PFSK-1 (cell line): ENCODE measurements at regions not wholly inside any gene's neighbourhood (a gene's known extent, or its start where the extent isn't known, plus 50 kb on each side); places are given as distances from the start of the nearest gene placed in this dataset.

Source experiments
- FOXP2 ChIP-seq: optimal IDR thresholded peaks from 2 replicates; pipeline ENCODE3; 2011; ENCODE audit warnings: borderline replicate concordance, control low read depth, inconsistent platforms; ENCODE audit not compliant: insufficient read depth; ENCODE audit errors: extremely low read length, extremely low read depth
- POLR2AphosphoS5 ChIP-seq: IDR thresholded peaks from 2 replicates; pipeline ENCODE4 v1.6.1; 2012; ENCODE audit warnings: low read depth, mild to moderate bottlenecking, control low read depth, low read length, moderate library complexity
- REST ChIP-seq, 2 experiments: IDR thresholded peaks; 2 replicates each; pipeline versions ENCODE4 v1.6.1 to v1.8.0; 2011 to 2012; ENCODE audit warnings: low read depth in 2 of 2, low read length in 2 of 2, control low read depth in 1 of 2, inconsistent platforms in 1 of 2, mild to moderate bottlenecking in 1 of 2, moderate library complexity in 1 of 2; ENCODE audit not compliant: insufficient read depth in 1 of 2
- SIN3A ChIP-seq: IDR thresholded peaks from 2 replicates; pipeline ENCODE4 v1.6.1; 2012; ENCODE audit warnings: mild to moderate bottlenecking, low read length, moderate library complexity, borderline replicate concordance; ENCODE audit not compliant: insufficient read depth
- TAF1 ChIP-seq: IDR thresholded peaks from 2 replicates; pipeline ENCODE4 v1.6.1; 2012; ENCODE audit warnings: low read length, control low read depth, borderline replicate concordance; ENCODE audit not compliant: insufficient read depth

- TF ChIP-seq SIN3A (no peak), POLR2AphosphoS5 (no peak), TAF1 (no peak), REST (IDR thresholded peaks at IDR 0.05; ENCODE audit: insufficient read depth in 1 of 2, low read depth in 2 of 2, low read length in 2 of 2) (no peak), FOXP2 (no peak)
Observed at GRCh38 chr5:92912283-92912682, 668.7 kb downstream of the NR2F1-AS1 start.

- TF ChIP-seq POLR2AphosphoS5 = no peak
- TF ChIP-seq FOXP2 = no peak
- TF ChIP-seq REST (IDR thresholded peaks at IDR 0.05; ENCODE audit: insufficient read depth in 1 of 2, low read depth in 2 of 2, low read length in 2 of 2) = no peak
- TF ChIP-seq SIN3A = no peak
- no peak for TF ChIP-seq TAF1
Observed at GRCh38 chr5:92911851-92912250, 669.2 kb downstream of the NR2F1-AS1 start.

GRCh38 chr5:92911293-92911692, 669.7 kb downstream of the NR2F1-AS1 start:
- TF ChIP-seq FOXP2 = no peak
- no peak for TF ChIP-seq POLR2AphosphoS5
- no peak for TF ChIP-seq SIN3A
- TF ChIP-seq TAF1 = no peak
- no peak for TF ChIP-seq REST (IDR thresholded peaks at IDR 0.05; ENCODE audit: insufficient read depth in 1 of 2, low read depth in 2 of 2, low read length in 2 of 2)

GRCh38 chr5:92909602-92909962, 671.4 kb downstream of the NR2F1-AS1 start:
- TF ChIP-seq REST (IDR thresholded peaks at IDR 0.05; ENCODE audit: insufficient read depth in 1 of 2, low read depth in 2 of 2, low read length in 2 of 2) (no peak), TAF1 (no peak), FOXP2 (no peak), SIN3A (no peak)

GRCh38 chr5:92908952-92909601, 671.9 kb downstream of the NR2F1-AS1 start:
- no peak for TF ChIP-seq POLR2AphosphoS5
- TF ChIP-seq REST (IDR thresholded peaks at IDR 0.05; ENCODE audit: insufficient read depth in 1 of 2, low read depth in 2 of 2, low read length in 2 of 2) = no peak
- TF ChIP-seq FOXP2 = no peak
- TF ChIP-seq SIN3A = no peak
- no peak for TF ChIP-seq TAF1
